Renal cortical epithelial cell (primary cell): ENCODE measurements at regions not wholly inside any gene's neighbourhood (a gene's known extent, or its start where the extent isn't known, plus 50 kb on each side); places are given as distances from the start of the nearest gene placed in this dataset.
A peak's percentile ranks its signal among the peaks of the same experiment; 100 is the strongest.

ENCODE experiments used
- DNase-seq: peaks from one replicate; pipeline ENCODE4 v3.0.0-alpha.2; 2011; ENCODE audit warnings: low read depth

DNA sequence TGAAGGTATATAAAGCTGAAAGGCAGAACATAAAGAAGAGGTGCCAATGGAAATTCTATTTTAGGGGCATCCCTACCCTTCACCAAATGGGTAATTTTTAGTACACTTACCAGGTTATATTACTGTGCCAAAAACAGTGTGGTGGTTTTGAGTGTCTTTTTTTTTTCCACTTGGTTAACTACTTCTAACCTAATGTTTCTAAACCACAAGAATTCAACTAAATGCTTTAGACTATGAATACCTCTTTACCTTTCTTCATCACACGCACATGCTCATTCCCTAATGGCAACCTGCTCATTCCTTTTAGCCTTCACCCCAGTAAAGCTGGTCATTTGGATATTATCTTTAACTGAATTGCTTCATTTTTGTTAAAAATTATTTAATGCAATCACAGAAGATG is 215.6 kb downstream of the PIK3R1 start:
- DNase-seq, result peak; percentile 86

DNA sequence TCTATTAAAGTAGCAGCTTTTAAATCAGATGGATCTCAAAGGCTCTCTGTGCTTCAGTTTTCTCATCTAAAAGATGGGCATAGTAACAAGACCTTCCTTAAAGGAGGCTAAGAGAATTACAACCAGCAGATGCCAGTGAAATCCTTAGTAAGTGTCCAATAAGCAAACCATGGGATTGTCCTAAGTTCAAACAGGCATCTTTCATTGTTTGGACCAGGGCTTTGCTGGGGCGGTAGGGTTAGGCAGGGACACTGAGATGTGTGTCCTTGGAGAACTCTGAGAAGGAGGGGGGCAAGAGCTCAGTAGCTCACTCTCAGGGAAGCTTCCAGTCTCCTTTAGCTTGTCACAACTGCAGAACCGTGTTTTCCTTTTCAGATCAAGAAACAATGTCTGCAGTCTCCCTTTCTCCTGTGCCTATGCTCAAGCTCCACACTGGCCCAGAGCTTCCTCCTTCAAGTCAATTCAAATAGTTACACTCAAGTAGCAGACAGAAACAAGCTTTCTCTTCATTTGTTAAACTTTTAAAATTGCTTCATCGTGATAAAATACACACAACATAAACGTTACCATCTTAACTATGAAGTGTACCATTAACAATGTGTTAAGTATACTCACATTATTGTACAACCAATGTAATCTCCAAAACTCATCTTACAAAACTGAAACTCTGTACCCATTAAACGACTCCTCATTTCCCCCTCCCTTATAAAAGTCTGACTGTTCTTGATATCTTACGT is 216.2 kb downstream of the PIK3R1 start:
- DNase-seq, result peak; percentile 31

DNA sequence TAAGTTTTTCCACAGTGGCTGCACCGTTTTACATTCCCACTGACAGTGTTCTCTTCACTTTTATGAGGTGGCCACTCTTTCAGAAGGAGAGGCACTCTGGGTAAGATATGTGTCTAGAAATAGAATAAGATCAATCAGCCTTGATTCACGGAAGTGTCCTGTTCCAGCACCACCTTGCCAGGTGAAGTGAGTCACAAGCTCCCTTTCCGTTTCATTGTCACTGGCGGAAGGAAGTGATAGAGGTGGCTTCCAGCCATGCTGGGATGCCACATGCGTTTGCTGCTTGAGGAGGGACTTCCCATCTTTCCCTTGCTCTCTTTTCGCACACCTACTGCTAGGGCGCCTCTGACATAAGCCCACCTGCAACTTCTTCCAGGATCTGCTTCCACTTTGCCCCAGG is 217.1 kb downstream of the PIK3R1 start:
- no peak for DNase-seq

DNA sequence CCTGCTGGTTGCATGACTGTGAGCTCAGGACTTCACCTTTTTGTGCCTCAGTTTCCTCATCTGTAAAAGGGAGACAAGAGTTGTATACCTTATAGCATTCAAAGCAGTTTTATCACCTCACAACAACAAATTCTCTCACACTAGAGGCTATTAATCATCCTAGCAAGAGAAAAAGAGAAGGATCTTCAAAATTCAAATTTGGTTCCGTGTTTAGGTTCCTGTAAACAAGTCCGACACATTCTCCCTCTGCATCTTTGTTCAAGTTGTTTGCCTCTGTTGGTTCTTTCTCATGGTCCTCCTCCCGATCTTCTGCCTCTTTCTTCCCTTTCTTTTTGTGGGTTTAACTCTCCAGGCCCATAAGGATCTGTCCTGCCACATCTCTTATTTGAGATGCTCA is 218.0 kb downstream of the PIK3R1 start:
- DNase-seq, result no peak

DNA sequence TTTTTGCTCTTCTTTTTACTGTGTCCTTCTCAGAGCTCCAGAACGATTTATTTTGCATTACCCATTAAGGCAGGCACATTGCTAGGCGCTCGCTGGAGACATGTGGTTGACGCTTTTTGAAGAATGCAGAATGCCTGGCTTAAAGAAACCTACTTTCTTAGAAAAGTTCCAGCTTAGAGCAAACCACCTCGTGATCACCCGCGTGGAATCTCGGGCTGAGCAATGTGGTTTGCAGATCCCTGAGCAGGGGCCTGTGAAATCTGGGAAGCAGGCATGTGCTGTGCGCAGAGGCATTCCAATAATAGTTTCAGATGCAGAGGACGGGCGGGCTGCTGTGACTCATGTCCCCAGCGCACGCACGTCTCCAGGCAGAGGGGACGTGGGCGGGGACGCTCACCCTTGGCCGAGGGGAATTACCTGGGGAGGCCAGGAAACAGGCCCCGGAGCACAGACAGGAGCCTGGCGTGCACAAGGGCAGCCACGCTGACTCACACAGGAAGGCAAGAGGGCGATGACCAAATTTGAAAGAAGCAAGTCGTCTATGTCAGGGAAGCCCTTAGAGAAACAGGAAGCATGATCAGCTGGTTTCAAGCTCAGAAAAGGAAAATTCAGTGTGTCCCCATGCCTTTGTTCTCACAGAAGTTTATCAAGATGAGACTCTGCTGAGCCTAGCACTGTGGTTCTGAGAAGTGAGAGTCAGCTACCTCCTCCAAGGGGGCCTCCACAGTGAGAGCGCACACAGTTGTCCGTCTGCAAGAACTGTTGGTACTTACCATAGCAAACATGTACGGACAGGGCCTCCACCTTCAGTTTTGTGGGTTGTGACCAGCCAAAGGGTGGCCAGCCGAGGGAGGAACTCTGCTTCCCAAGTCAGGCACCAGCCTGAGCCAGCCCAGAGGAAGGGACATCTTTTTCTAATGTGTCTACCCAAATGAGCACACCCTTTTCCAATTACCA is 218.6 kb downstream of the PIK3R1 start:
- DNase-seq, result peak; percentile 98

DNA sequence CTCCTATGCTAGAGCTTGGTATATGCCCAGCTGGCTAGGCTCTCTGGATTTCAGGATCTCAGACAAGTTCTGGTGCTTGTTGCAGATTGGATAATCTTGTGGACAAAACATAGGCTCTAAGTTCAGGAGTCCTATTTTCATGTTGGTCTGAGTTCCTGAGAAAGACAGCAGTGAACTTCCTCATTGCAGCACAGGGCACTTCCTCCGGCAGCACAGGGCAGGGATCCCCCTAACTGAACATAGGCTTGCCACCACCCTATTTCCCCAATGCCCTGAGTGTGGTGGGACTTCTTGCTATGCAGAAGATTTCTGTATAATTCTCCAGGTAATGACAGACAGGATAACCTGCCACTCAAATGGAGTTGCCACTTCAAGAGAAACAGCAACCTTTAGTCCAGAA is 220.1 kb downstream of the PIK3R1 start:
- no peak for DNase-seq

DNA sequence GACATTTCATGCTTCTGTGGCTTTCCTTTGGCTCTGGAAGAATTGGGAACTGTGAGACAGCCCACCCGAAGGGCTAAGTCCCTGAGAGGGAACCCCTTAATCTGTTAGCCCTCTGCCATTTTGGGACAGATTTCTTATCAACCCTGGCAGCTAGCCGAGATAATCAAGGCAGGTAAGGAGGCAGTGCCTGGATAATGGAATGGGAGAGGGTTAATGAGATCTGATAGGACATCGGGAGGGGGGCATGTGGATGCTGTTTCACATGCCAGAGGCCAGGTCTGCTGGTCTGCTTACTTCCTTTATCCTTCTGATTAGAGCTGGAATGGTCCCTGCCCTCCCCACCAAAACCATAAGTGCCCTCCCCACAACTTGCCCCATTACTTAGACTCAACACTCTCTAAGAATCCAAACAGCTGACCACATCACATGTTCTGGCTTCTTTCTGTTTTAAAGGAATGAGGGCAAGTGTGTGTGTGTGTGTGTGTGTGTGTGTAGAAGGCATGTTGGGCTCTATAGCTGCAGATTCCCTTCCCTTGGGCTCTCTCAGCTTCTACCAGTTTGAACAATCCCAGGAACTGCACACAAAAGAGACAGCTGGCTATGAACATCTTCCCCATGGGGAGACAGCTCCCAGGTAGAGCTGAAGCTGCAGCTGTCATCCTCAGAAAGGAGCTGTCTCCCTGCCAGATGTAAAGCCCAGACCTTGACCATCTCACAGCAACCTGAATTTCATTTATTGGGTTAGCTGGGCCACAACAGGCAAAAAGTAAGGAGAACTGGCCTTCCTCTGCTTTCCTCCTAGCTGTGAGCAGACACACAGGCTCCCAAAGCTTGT is 221.3 kb downstream of the PIK3R1 start:
- peak; percentile 31 for DNase-seq

DNA sequence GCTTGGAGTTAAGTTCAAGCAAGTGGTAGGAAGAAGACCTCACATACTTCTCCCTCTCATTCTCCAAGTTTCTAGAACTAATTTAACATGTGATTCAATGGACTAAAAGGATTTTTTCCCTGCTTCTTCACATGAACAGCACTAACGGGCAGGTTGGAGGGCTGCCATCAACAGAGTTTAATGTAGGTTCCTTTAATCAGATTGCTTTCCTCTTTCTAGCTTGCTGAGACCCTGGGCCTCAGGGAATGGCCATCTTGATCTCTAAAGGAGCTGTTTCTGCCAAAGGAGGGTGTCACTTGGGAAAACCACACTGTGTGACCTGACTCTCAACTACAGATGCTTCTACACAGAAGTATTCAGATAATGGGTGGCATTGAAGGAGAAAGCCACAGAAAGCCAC is 223.3 kb downstream of the PIK3R1 start:
- no peak for DNase-seq

DNA sequence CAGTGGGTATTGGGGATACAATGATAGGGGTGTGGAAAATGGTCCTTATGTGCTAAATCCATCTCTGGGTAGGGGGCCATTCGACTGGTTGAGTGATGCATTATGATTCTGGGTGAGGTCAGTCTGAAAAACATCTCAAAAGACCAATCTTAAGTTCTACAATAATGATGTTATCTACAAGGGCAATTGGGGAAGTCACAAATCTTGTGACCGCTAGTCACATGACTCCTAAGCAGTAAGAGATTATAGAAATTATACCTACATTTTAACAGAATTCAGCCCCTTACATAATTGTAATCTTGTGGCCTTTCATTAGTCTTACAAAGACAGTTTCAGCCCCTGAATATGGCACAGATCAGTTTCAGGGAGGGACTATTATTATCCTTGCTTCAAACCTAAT is 224.7 kb downstream of the PIK3R1 start:
- DNase-seq, result no peak

DNA sequence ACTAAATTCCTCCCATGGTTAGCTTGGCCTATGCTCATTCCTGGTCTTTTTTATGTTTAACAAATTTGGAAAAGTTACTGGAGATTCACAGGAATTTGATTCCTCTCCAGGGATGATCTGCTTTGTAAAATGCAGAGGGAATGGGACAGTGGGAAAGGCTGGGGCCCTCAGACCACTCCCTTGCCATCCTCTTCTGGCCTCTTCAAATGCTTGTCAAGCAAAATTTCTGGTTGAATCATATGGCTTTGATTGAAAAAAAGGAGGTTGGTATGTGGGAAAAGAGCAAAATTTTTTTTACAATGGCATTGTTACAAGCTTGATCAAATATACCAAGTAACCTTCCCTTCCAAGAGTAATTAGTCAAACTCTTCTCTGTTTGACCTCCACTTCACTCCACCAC is 225.1 kb downstream of the PIK3R1 start:
- DNase-seq, result no peak

DNA sequence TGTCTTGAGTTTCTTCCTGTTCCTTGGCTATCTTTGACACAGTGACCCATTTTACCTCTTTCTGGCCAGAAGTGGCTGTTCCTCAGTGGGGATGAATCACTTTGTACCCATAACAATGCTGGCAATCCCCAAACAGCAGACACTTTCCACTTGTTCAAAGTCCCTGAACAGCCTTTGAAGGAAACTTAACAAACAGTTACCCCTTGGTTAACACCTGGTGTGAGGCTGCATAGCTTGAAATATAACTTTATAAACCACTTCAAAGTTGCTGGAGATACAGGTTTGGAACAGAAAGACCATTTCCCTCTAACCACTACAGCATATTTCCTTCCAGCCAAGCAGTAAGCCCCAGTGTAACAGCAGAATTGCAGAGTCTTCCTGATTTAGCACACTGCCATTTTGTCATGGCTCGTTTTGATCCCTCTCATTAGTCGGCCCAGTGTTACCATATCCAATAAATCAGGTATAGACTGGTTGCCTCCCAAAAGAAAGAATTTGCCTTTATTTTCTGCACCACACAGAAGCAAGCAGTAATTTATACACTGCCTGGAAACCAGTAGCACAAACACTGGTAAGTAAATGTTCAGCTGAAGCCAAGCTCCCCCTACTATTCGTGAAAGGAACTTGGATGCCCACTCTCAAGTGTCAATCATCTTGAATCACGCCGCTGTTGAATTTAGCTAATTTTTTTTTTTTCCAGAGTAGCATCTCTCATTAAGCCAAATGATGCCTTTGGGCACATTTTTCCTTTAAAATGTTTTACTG is 225.9 kb downstream of the PIK3R1 start:
- no peak for DNase-seq

DNA sequence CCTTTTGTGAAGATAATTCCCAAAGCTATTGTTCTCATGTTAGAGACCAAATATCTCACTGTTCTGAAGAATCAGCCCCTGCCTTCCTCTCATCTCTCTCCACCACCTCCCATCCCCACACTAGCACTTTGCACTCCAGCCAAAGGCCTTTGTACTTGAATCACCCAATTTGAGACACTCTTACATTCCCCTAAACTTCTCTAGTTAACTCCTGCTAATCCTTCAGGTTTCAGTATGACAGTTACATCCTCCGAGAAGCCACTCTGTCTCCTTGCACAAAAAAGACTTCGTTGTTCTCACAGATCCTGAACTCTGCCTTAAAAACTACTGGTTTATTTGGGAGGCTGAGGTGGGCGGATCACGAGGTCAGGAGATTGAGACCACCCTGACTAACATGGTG is 227.5 kb downstream of the PIK3R1 start:
- no peak for DNase-seq

DNA sequence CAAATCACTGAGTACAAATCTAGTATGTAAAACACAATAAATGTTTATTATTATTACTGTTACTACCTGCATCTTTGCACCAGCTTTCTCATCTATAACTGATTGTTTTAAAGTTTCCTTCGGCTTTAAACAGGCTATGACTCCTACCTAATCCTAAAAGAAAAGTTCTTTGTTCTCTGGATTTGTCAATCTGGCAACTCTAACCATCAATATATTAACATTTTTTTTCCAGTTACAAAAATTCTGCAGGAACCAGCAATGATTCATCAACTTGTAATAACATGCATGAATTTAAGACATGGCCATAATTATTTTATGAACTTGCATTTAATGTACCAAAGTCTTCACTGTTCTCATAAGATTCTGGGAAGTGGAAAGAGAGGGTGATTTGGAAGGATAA is 228.5 kb downstream of the PIK3R1 start:
- DNase-seq, result no peak

DNA sequence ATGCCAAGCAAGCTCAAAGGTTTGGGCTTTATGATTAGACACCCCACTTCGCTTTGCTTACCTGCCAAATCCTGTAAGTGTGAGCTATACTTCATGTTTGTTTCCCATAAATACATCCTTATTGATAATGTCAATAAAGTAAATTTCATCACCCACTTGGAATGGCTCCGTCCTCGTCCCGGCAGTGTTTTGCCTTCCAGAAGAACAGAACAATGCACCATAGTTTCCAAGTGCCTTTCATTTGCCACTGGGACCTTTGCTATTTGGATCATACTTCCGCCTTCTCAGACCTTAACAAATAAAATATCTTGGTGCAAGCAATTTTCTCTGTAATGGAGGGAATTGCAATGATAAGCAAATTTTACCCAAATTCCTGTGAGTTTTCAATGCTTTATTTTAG is 229.3 kb downstream of the PIK3R1 start:
- DNase-seq, result no peak

DNA sequence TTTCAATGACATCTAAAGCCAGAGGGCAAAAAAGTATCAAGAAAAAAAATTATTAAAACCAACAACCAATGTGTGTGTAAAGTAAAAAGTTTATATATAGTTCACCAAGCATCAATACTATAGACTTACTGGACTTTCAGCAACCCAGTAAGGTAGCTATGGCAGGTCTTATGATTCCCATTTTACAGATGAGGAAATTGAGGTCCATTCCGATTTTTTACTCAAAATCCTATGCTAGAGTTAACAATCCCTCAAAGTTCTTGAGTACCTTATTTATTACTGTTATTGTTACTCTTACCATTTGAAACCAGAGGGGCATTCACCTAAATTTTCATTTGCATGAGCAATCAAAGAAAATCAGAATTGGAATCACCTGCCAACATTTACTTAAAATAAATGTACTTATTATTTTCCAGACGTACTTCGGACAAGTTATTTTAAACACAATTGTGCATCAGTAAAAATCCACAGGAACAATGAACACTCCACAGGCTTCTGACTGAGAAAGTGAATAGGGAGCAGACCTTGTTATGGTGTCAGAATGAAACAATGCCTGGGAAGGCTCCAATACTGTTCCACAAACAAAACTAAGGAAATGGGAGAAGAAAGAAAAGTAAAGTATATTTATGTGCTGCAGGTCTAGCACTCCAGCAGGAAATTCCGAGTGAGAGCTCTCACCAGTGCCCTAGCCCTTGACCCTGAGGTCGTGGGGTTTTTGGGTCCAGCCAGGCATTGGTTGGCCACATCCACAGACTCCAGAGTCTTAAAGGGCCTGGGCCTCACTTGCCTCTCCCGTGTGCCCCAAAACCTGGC is 229.9 kb downstream of the PIK3R1 start:
- no peak for DNase-seq

DNA sequence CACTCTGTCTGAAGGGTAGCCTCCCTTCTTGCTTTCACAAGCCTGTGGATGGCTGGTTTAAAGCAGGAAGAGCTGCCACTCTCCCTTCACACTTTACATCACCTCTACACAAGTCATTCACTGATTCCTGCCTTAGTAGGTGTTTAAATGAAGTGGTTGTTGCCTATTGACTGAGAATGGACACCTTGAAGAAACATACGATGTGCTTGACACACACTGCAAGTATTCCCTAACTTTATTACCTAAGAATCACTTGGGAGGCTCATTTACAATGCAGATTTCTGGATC is 230.5 kb downstream of the PIK3R1 start:
- DNase-seq, result no peak

DNA sequence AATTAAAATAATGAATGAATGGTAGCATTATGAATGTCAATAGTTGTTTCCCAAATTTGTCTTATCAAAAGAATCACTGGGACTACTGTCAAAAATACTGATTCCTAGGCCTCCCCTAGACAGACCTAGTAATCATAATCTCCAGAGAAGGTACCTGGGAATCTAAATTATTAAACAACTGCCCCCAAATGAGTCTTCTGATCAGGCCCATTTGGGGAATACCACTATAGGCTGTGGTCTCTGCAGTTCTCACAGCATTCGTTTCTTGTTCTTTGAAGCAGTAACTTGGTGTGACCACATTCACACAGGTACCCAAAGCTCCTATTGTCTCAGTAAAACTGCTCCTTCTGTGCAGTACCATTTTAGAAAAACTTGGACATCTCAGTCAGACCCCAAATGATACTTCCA is 230.9 kb downstream of the PIK3R1 start:
- DNase-seq, result no peak

DNA sequence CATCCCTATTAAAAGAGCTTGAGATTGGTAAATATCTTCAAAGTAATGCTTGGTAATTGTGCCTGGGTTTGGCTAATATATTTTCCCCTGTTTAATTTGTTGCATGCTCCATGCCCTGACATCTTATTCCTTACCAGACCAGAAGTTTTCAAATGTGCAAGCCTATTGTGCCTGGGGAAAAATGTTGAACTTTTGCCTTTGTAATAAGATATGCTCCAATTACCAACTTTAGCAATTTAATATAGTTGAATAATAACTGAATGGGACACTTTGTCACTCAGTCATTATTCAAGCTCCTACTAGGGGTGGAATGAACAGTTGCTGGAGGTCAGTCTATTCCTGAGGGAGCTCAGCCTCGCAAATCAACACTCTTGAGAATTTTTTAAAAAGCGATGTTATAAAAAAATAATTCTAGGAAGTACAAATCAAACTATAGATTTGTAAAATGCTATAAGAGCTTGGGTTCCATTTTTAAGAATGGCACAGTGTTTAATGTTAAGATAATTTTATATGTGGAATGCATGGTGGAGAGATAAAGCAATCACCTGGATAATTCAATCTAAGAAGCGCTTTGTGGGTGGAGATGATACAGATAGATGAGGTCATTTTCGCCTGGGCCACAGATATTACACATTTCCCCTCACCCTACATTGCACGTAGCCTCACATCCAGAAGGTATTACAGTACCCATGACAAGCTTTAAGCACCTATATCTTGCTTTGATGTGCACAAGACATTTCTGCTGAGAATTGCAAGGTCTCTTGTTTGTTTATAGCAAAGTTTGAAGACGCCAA is 231.8 kb downstream of the PIK3R1 start:
- peak; percentile 76 for DNase-seq

DNA sequence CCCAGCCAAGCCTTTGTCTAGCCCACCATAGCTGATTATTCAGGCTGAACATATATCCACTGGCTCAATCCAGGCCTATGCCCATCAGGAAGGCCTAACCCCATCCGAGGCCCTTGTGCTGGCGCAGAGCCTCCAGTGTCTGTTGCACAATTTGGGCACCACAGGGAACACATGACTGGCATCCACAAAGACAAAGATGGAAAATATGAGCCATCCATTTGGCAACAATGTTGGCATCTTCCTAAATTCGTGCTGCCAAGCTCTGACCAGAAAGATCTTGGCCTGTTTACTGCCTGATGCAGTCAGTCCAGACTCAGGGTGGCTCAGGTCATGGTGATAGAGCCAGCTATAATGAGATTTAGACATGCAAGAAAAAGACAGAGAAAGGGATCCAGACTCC is 233.8 kb downstream of the PIK3R1 start:
- peak; percentile 49 for DNase-seq

DNA sequence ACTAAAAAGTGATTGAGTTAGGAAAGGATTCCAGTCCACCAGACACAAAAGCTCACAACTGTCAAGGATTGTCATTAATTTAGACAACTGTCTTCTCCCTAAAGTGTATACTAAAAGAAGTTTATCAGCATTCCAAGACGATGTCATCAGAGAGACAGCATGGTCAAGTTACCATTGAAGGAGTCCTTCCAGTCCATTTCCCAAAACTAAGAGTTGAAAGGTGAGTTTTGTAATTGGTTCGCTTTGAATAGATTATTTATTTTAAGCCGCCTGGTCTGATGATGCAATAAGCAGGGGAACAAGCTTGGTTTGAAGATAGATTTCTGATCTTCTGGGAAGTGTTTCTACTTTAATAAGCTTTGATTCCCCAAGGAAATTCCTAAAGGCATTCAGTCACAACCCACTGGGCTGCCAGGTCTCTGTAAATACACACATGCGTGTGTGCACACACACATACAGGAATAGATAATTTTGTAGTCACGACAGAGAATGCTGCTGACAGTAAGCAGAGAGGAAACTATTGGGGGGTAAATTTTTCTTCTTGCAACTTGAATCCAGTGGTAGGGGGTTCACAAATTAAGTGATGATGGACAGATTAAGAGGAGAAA is 234.8 kb downstream of the PIK3R1 start:
- DNase-seq, result peak; percentile 44
